ENCODE measurements at regions not wholly inside any gene's neighbourhood (a gene's known extent, or its start where the extent isn't known, plus 50 kb on each side); places are given as distances from the start of the nearest gene placed in this dataset.
"Not testable (repeated sequence)": the region's sequence is repeated elsewhere in the genome, so short reads cannot be mapped to it uniquely, and the experiment has no call there.

- DNase-seq = no peak
These were observed 205.1 kb downstream of the NUFIP1 start for GRCh38 chr13:44783994-44784707.

- DNase-seq = no peak
These were observed 204.6 kb upstream of the TSC22D1 start for GRCh38 chr13:44780591-44781280.

- no peak for DNase-seq
These were observed 202.8 kb upstream of the TSC22D1 start for GRCh38 chr13:44778761-44779484.

- not testable (repeated sequence) for DNase-seq
These were observed 199.2 kb upstream of the TSC22D1 start for GRCh38 chr13:44775290-44775689.

- no peak for DNase-seq
These were observed 194.8 kb upstream of the TSC22D1 start for GRCh38 chr13:44770951-44771350.

GRCh38 chr13:44769686-44770085, 193.6 kb upstream of the TSC22D1 start:
- no peak for DNase-seq

- DNase-seq = no peak
These were observed 192.8 kb upstream of the TSC22D1 start for GRCh38 chr13:44768775-44769581.

GRCh38 chr13:44768239-44768638, 192.1 kb upstream of the TSC22D1 start:
- DNase-seq = no peak

GRCh38 chr13:44765001-44765471, 188.9 kb upstream of the TSC22D1 start:
- no peak for DNase-seq

- DNase-seq = peak in 1 of 58 donors; percentile 2
These were observed 188.2 kb upstream of the TSC22D1 start for GRCh38 chr13:44764302-44764692.

- DNase-seq = peak in 11 of 58 donors; percentile 0 to 27 (median 12)
These were observed 187.6 kb upstream of the TSC22D1 start for GRCh38 chr13:44763615-44764301.

GRCh38 chr13:44762911-44763310, 186.8 kb upstream of the TSC22D1 start:
- DNase-seq = no peak

- DNase-seq = no peak
These were observed 184.3 kb upstream of the TSC22D1 start for GRCh38 chr13:44760434-44760833.

- DNase-seq = no peak
These were observed 183.5 kb upstream of the TSC22D1 start for GRCh38 chr13:44759384-44760360.

GRCh38 chr13:44758630-44759383, 182.7 kb upstream of the TSC22D1 start:
- DNase-seq = peak in 5 of 58 donors; percentile 3 to 32 (median 8)

- no peak for DNase-seq
These were observed 181.5 kb upstream of the TSC22D1 start for GRCh38 chr13:44757671-44758070.

GRCh38 chr13:44756276-44756810, 180.2 kb upstream of the TSC22D1 start:
- no peak for DNase-seq

- no peak for DNase-seq
These were observed 179.7 kb upstream of the TSC22D1 start for GRCh38 chr13:44755872-44756271.
